Right kidney (tissue), 1 donor: ENCODE measurements at regions not wholly inside any gene's neighbourhood (a gene's known extent, or its start where the extent isn't known, plus 50 kb on each side); places are given as distances from the start of the nearest gene placed in this dataset.

Experiments
- DNase-seq: peaks from one replicate; pipeline ENCODE4 v3.0.0-alpha.2; 2016

DNA sequence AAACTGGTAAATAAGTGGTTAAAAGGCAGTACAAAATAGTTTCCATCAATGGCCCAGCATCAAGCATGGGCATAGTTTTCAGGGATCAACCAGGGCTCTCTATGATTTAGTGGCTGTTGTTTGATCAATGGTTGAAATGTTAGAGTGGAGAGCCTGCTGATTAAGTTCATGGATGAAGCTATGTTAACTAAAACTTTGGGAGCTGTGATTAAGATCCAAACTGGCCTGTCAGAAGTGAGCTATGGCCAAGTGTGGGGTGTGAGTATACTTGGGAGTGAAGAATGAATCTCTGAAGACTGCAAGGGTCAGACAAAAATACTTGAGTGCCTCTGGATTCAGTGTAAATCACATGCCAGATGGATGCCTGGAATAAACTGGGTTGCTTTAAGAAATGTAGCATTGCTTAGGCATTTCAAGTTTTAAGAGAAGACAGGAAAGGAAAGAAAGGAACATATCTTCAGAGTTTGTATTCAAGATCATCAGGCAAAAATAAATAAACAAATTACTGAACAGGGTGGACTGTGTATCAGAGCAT lies 422.2 kb upstream of the ADAMTS9 start:
- no peak for DNase-seq

- no peak for DNase-seq
These were observed 419.4 kb upstream of the ADAMTS9 start for GRCh38 chr3:65107174-65107573.

- DNase-seq: no peak
These were observed 413.6 kb upstream of the ADAMTS9 start for GRCh38 chr3:65101450-65101849.

DNA sequence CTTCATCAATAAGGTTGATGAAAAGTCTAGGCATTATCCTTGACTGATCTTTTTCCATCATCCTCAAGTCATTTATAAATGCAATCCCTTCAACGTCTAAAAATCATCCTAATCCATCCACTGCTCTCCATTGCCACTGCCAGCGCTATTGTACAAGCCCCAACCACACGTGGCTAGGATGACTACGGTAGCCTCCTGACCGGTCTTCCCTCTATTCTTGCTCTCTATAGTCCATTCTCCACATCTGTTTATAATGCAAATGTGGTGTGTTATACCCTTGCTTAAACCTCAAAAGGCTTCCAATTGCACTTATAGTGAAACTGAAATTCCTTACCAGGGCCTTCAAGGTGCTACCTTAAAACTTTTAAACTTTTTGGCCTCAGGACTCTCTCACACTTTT lies 410.6 kb upstream of the ADAMTS9 start:
- no peak for DNase-seq

DNA sequence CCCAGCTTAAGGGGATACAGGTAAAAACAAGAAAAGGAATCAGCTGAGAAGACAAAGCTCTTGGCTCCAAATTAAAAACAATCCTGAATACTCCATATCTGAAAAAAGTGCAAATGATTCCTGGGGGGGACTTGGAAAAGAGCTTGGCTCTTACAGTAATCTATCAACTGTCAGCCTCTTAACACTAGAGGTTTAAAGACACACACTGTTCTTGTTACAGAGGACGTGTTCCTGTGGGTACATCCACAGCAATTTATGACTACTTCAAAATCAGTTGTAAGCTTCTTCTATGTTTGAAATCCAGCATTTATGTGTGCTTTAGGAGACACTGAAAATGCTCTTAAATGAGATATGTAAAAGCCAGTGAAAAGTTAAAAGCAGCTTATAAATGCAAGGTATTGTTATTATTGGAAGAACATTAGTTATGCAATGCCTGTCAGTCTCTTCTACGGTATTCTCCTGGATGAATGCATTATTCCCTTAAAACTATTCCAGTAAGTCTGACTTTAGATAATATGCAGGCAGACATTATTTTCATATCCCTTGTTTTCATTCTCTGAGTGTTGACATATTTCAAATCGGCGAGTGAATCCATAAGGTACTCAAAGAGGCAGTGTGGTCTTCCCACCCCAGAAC lies 408.4 kb upstream of the ADAMTS9 start:
- DNase-seq: no peak

DNA sequence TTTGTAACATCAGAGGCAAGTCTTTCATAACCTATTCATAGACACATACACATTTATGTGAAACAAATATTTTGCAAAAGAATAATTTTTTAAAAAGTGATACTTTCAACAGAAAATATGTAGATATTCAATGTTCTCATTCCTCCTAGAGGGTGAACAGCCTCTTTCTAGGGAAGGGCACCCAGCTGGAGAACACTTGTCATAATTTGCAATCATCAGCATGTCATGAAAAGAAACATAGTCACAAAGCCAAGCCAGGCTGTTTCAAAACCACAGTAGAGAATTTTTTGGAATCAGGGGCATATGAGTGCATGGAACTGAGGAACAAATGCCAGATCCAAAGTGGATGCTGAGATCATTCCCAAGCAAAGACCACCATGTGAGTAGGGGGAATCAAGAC lies 406.9 kb upstream of the ADAMTS9 start:
- DNase-seq: no peak

DNA sequence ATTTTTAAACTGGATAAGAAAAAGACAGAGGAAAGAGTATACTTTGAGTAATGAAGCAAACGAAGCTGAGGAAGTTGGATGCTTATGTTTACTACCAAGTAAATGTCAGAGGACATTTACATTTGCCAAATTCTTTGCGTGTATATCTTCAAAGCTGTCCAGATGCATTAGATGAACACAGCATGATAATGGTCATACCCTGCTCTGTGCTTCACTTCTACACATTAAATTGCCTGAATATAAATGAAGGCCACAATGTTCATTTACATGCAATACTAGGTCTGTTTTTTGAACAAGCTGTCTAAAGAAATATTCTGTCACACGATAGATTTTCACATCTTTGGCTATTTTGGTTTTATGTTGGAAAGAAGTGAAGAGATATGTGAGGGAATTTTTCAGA lies 405.8 kb upstream of the ADAMTS9 start:
- DNase-seq: no peak

- DNase-seq: no peak
These were observed 403.8 kb upstream of the ADAMTS9 start for GRCh38 chr3:65091565-65091964.

DNA sequence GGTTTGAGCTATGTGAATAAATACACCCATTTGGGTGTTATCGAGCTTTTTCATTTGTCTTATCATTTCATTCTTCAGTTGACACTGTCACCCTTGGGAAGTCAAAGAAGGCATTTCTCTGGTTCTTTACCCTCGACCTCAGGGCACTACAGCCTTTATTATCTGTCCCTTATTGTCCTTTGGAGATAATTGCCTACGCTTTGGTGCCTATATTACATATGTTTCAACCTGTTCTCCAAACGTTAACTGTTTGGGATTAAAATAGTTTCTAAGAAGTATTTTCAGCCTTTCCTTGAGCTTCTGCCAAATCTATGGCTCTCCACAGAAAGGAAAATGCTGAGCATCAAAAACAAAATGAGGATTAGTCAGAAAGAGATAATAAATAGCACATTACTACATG lies 395.4 kb upstream of the ADAMTS9 start:
- DNase-seq: no peak

- DNase-seq: no peak
These were observed 393.7 kb upstream of the ADAMTS9 start for GRCh38 chr3:65081536-65081935.

- DNase-seq: no peak
These were observed 392.6 kb upstream of the ADAMTS9 start for GRCh38 chr3:65080432-65080831.

- DNase-seq: no peak
These were observed 391.8 kb upstream of the ADAMTS9 start for GRCh38 chr3:65079560-65079959.

DNA sequence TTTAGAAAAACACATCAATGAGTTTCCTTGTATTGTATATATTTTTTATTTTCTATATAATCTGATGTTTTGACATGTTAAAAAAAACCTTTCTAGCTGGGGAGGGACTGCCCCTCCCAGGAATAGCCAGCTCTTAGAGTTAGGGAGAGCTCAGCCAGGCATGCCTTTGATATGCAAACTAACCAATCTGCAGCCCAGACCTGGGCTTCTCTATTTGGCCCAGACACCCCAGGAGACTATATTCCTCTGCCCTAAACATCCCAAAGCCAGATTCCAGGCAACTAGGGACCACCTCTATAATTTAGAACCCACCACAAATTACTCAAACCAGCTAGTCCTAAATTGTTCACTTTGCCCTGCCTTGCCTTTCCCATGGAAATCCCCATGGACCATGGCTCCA lies 390.9 kb upstream of the ADAMTS9 start:
- DNase-seq: no peak

GRCh38 chr3:65077124-65077523 lies 389.3 kb upstream of the ADAMTS9 start:
- DNase-seq: no peak

GRCh38 chr3:65070968-65071367 lies 383.2 kb upstream of the ADAMTS9 start:
- DNase-seq: no peak

- DNase-seq: no peak
These were observed 373.1 kb upstream of the ADAMTS9 start for GRCh38 chr3:65060904-65061303.

DNA sequence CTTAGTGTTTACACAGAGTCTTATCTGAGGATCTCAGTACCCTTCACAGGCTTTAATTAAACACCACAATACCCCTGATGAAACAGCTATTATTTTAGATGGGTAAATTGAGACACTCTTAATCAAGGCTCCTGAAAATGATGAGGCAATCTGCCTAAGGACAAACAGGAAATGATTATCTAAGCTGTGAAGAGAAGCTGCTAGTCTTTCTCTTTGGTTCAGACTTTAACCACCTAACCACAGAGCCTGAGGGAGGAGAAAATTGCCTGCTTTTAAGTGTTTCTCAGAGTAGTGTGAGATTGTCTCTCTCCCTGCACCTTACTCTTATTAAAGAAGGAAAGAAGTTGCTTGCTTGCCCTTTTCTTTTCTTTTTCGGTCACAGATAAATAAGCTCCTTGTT lies 364.3 kb upstream of the ADAMTS9 start:
- DNase-seq: no peak

DNA sequence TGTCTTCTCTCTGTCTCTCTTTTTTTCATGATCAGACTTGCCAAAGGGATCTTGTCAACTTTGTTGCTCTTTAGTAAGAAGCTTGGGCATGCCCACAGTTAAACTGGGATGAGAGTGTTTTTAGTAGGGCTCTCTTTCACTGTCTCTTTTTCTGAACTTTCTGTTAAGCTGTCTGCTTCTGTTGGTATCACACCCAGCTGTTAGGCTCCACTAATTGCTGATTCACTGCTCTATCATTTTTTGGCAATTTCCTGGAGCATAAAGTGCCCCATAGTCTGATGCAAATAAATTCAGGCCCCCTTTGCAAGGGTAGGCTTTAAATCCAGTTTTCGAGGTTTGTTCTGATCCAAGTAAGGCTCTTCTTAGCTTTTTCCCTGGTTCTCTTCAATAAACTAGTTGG lies 360.4 kb upstream of the ADAMTS9 start:
- no peak for DNase-seq

- DNase-seq: no peak
These were observed 357.3 kb upstream of the ADAMTS9 start for GRCh38 chr3:65045138-65045537.

GRCh38 chr3:65044401-65044800 lies 356.6 kb upstream of the ADAMTS9 start:
- no peak for DNase-seq

DNA sequence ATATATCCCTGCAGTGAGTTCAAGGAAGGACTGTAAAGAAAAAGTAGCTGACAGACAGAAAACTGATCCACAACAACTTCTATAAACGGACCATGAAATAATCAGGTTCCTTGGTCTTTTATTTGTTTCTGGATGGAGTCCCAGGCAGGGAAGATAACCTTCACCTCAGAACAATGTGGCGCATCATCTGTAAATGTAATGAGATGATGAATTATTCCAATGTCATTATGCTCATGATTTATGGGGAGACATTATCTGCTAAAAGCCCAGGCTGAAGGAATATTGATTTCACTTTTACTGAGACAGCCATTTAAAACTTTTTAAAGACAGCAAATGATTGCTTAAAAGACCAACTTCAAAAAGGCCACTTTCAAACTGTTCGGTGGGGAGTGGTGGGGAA lies 354.9 kb upstream of the ADAMTS9 start:
- no peak for DNase-seq

- DNase-seq: no peak
These were observed 352.0 kb upstream of the ADAMTS9 start for GRCh38 chr3:65039754-65040210.

DNA sequence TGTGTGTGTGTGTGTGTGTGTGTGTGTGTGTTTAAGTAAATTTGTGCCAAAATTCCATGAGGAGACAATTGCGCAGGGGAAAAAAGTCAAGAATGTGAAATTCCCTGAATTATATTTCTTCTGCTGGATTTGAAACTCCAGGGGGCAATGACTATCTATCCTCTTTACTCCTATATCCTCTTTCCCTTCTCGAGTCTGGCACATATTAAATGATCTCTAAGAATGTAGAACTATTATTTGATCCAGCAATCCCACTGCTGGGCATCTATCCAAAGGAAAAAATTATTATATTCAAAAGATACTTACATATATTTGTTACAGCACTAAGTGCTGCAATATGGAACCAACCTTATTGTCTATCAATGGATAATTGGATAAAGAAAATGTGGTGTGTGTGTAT lies 350.1 kb upstream of the ADAMTS9 start:
- no peak for DNase-seq

DNA sequence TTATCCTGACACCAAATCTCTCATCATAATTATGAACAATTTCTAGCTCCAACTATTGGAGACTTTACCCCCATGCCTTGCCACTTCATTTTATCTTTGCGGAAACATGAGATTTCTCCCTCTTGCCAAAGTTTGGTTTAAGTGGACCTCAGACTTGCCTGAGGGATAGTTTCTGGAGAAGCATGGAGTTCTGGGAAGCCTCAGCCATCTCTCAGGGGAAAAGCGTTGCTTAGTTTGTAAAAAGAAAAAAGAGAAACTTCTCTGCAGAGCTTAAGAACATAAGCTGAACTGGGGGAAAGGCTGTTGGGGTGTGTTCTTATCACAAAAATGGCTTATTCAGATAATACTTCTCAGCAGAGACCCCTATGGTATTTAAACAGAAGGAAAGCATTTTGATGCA lies 347.4 kb upstream of the ADAMTS9 start:
- DNase-seq: no peak

GRCh38 chr3:65033576-65033975 lies 345.8 kb upstream of the ADAMTS9 start:
- DNase-seq: no peak
